ENCODE measurements at regions not wholly inside any gene's neighbourhood (a gene's known extent, or its start where the extent isn't known, plus 50 kb on each side); places are given as distances from the start of the nearest gene placed in this dataset.

- TF ChIP-seq CTCF (optimal IDR thresholded peaks at IDR 0.05 in 1 of 3, IDR thresholded peaks at IDR 0.05 in 1 of 3, conservative IDR thresholded peaks at IDR 0.05 in 1 of 3; ENCODE audit: extremely low read depth in 1 of 3, insufficient read depth in 2 of 3, low read length in 3 of 3) (no peak), EZH2 (IDR thresholded peaks at IDR 0.05; ENCODE audit: low read length) (no peak)
These were observed 166.6 kb downstream of the SATB1 start for GRCh38 chr3:18258492-18258891.
